ENCODE measurements at regions not wholly inside any gene's neighbourhood (a gene's known extent, or its start where the extent isn't known, plus 50 kb on each side); places are given as distances from the start of the nearest gene placed in this dataset.

DNA sequence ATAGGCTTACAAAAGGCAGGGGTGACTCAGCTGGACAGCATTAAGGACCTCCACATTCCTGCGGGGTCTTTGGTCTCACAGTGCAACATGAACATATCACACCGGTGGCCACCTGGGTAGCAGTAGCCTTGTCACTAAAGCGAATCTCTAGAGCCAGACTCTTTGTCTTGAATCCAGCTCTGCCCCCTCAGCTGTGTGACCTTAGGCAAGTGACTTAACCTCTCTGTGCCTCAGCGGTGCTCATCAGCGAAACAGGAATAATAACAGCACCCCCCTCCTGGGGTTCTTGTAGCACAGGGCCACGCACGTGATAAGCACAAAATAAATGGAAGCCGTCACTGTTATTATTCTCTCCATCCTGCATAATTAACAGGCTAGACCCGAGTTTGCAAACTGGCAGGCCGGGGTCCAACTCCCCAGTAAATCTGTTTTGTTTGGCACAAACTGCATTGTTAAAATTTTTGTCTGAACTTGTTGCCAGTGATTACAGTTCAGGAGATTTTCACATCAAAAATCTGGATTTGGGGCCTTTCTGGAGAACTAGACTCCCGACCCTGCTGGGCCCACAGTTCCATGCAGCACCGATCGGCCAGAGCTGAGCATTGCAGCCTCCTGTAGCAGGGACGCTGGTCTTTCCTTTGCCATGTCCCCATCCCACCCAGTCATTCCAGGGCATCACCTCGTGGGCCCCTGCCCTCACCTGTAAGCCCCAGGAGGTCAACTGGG lies 174.8 kb downstream of the PHETA1 start:
- no peak for DNase-seq
- ChIA-PET CTCF (no interaction called here), POLR2A (interaction anchor here (0.6 kb wide), 1 partner anchor 30 kb away, joined by 18 read pairs; no protein-coding TSS in a partner anchor)
- H3K4me3 Mint-ChIP-seq (ENCODE audit: unreplicated experiment): no peak overlapping the region
- no peak for TF ChIP-seq CTCF (IDR thresholded peaks at IDR 0.05; ENCODE audit: insufficient read depth in 1 of 2, low read depth in 1 of 2, low read length in 1 of 2, severe bottlenecking in 1 of 2, unreplicated experiment in 1 of 2)
- H3K4me1 Mint-ChIP-seq (ENCODE audit: low read depth, unreplicated experiment): no peaks in the 10 kb centered on the region
- H3K27me3 Mint-ChIP-seq (ENCODE audit: insufficient read depth, unreplicated experiment): peaks cover 18% of the 10 kb centered on the region
- H3K9me3 Mint-ChIP-seq (ENCODE audit: unreplicated experiment): no peaks in the 10 kb centered on the region
- no peaks in the 10 kb centered on the region for H3K36me3 Mint-ChIP-seq (ENCODE audit: insufficient read depth, unreplicated experiment)
- no peak overlapping the region for H3K4me3 ChIP-seq (ENCODE audit: low read depth, low read length)
- H3K27ac Mint-ChIP-seq (ENCODE audit: unreplicated experiment): no peak overlapping the region
- no peaks in the 10 kb centered on the region for H3K9me3 ChIP-seq
- H3K4me1 ChIP-seq: no peaks in the 10 kb centered on the region
- intact Hi-C loops (cut with micrococcal nuclease; ENCODE audit: unreplicated experiment): no loop called here
- no TSS peak for BruUV-seq (replicated peaks)
- H3K36me3 ChIP-seq (ENCODE audit: control insufficient read depth, insufficient read depth, low read length): no peaks in the 10 kb centered on the region
- H3K27me3 ChIP-seq (replicated peaks; ENCODE audit: control insufficient read depth, insufficient read depth, low read length): no peaks in the 10 kb centered on the region

DNA sequence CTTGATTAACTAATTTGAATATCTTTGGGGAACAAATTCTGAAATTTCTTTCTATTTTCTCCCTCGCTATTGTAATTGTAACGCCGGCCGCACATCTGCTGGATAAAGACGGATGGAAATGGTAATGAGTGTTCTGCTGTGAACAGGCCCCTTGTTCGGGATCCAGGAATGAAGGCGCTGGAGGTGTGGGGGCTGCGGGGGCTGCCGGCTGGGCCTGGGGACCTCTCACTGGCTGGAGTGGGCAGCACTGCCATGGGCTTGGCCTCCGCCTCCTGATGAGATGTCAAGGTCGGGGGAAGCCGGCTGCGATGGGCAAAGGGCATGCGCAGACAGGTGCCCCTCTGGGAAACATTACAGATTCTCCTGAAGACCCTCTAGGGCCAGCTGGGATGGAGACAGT lies 175.4 kb downstream of the PHETA1 start:
- peaks cover 13% of the 10 kb centered on the region for H3K27me3 Mint-ChIP-seq (ENCODE audit: insufficient read depth, unreplicated experiment)
- H3K4me3 Mint-ChIP-seq (ENCODE audit: unreplicated experiment): no peak overlapping the region
- POLR2A ChIA-PET: interaction anchor here (0.6 kb wide), 1 partner anchor 31 kb away, joined by 18 read pairs; no protein-coding TSS in a partner anchor

DNA sequence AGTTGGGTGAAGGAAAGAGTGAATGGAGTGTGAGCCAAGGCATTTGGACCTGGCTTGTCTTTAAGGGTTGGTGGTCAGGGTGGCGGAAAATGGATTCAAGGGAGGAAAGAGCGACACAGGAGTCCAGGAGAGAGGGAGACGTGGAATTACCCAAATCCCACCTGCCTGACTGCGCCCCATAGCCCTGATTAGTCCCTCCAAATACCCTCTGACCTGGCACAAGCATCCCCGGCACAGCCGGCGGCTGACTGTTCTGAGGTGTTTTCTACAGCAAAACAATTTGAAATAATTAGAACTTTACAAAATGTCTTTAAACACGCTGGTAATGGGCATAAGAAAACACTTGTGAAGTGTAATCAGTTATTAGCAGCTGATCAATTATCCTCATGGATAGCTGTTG lies 175.8 kb downstream of the PHETA1 start:
- H3K4me3 Mint-ChIP-seq (ENCODE audit: unreplicated experiment): no peak overlapping the region
- no peaks in the 10 kb centered on the region for H3K9me3 Mint-ChIP-seq (ENCODE audit: unreplicated experiment)
- POLR2A ChIA-PET: no interaction called here
- Histone ChIP-seq H3K9me3 (no peaks in the 10 kb centered on the region), H3K4me3 (ENCODE audit: low read depth, low read length) (no peak overlapping the region), H3K36me3 (ENCODE audit: control insufficient read depth, insufficient read depth, low read length) (no peaks in the 10 kb centered on the region), H3K27me3 (replicated peaks; ENCODE audit: control insufficient read depth, insufficient read depth, low read length) (no peaks in the 10 kb centered on the region), H3K4me1 (no peaks in the 10 kb centered on the region)
- no peak overlapping the region for H3K27ac Mint-ChIP-seq (ENCODE audit: unreplicated experiment)
- H3K4me1 Mint-ChIP-seq (ENCODE audit: low read depth, unreplicated experiment): no peaks in the 10 kb centered on the region
- H3K36me3 Mint-ChIP-seq (ENCODE audit: insufficient read depth, unreplicated experiment): no peaks in the 10 kb centered on the region
- CTCF ChIA-PET: no interaction called here
- intact Hi-C loops (cut with micrococcal nuclease; ENCODE audit: unreplicated experiment): no loop called here
- H3K27me3 Mint-ChIP-seq (ENCODE audit: insufficient read depth, unreplicated experiment): peaks cover 15% of the 10 kb centered on the region
- no peak for DNase-seq
- BruUV-seq (replicated peaks): no TSS peak
- no peak for TF ChIP-seq CTCF (IDR thresholded peaks at IDR 0.05; ENCODE audit: insufficient read depth in 1 of 2, low read depth in 1 of 2, low read length in 1 of 2, severe bottlenecking in 1 of 2, unreplicated experiment in 1 of 2)

More for the DNA sequence above, 175.4 kb downstream of the PHETA1 start:
- CTCF ChIA-PET: no interaction called here
- H3K9me3 ChIP-seq: no peaks in the 10 kb centered on the region
- H3K27ac Mint-ChIP-seq (ENCODE audit: unreplicated experiment): no peak overlapping the region
- H3K27me3 ChIP-seq (replicated peaks; ENCODE audit: control insufficient read depth, insufficient read depth, low read length): no peaks in the 10 kb centered on the region
- no peaks in the 10 kb centered on the region for H3K4me1 ChIP-seq
- H3K36me3 Mint-ChIP-seq (ENCODE audit: insufficient read depth, unreplicated experiment): no peaks in the 10 kb centered on the region
- TF ChIP-seq CTCF (IDR thresholded peaks at IDR 0.05; ENCODE audit: insufficient read depth in 1 of 2, low read depth in 1 of 2, low read length in 1 of 2, severe bottlenecking in 1 of 2, unreplicated experiment in 1 of 2): no peak
- no TSS peak for BruUV-seq (replicated peaks)
- H3K9me3 Mint-ChIP-seq (ENCODE audit: unreplicated experiment): no peaks in the 10 kb centered on the region
- H3K4me3 ChIP-seq (ENCODE audit: low read depth, low read length): no peak overlapping the region
- intact Hi-C loops (cut with micrococcal nuclease; ENCODE audit: unreplicated experiment): no loop called here
- DNase-seq: no peak
- no peaks in the 10 kb centered on the region for H3K36me3 ChIP-seq (ENCODE audit: control insufficient read depth, insufficient read depth, low read length)
- no peaks in the 10 kb centered on the region for H3K4me1 Mint-ChIP-seq (ENCODE audit: low read depth, unreplicated experiment)

Data from Caco-2 (cell line).